ENCODE measurements at regions not wholly inside any gene's neighbourhood (a gene's known extent, or its start where the extent isn't known, plus 50 kb on each side); places are given as distances from the start of the nearest gene placed in this dataset.

- no peak for TF ChIP-seq CBX8 (IDR thresholded peaks at IDR 0.05; ENCODE audit: borderline replicate concordance, extremely low read depth, low read depth, low read length, poor library complexity, severe bottlenecking)
- TF ChIP-seq RAD21 (CRISPR knock-in tag; conservative IDR thresholded peaks at IDR 0.05 in 1 of 2, IDR thresholded peaks at IDR 0.05 in 1 of 2), result no peak
- TF ChIP-seq PCBP2 (IDR thresholded peaks at IDR 0.05; ENCODE audit: low read depth, low read length, poor library complexity, severe bottlenecking), result no peak
- TF ChIP-seq CTCF (IDR thresholded peaks at IDR 0.05 in 2 of 3, conservative IDR thresholded peaks at IDR 0.05 in 1 of 3; ENCODE audit: insufficient read depth in 2 of 3, low read depth in 1 of 3, low read length in 3 of 3), result peak in 1 of 3 experiments; percentile 99; a peak in 2 of 6 replicates
- TF ChIP-seq JUN (IDR thresholded peaks at IDR 0.05; ENCODE audit: borderline replicate concordance, low read depth, low read length), result peak; percentile 53; the same call in 1 of the 2 replicates
- TF ChIP-seq JUN (CRISPR knock-in tag; IDR thresholded peaks at IDR 0.05; ENCODE audit: borderline replicate concordance), result 0 out of 2 replicates have a peak, but pooled peaks have one; percentile 29
- TF ChIP-seq ZNF24 (IDR thresholded peaks at IDR 0.05), result no peak; the same call in 1 of the 2 replicates
- TF ChIP-seq FOXM1 (IDR thresholded peaks at IDR 0.05; ENCODE audit: low read depth), result no peak
- TF ChIP-seq FOXM1 (CRISPR knock-in tag; IDR thresholded peaks at IDR 0.05; ENCODE audit: low read depth), result no peak
- TF ChIP-seq CC2D1A (IDR thresholded peaks at IDR 0.05), result no peak
- no peak for TF ChIP-seq RNF2 (IDR thresholded peaks at IDR 0.05)
- TF ChIP-seq MAX (CRISPR knock-in tag; IDR thresholded peaks at IDR 0.05), result no peak
- no peak for TF ChIP-seq ERF (CRISPR knock-in tag; IDR thresholded peaks at IDR 0.05)
- no peak for TF ChIP-seq SMAD3 (CRISPR knock-in tag; conservative IDR thresholded peaks at IDR 0.05)
- TF ChIP-seq HCFC1 (IDR thresholded peaks at IDR 0.05; ENCODE audit: low read depth, low read length), result peak; percentile 45; the same call in 1 of the 2 replicates
- TF ChIP-seq SOX6 (IDR thresholded peaks at IDR 0.05), result peak; percentile 46; the same call in 1 of the 2 replicates
These were observed 85.9 kb downstream of the ZNF280B start for GRCh38 chr22:22422629-22423112.
